ENCODE measurements at regions not wholly inside any gene's neighbourhood (a gene's known extent, or its start where the extent isn't known, plus 50 kb on each side); places are given as distances from the start of the nearest gene placed in this dataset.

GRCh38 chr3:177930771-177931170 lies 605.5 kb upstream of the KCNMB2 start:
- TF ChIP-seq CTCF (IDR thresholded peaks at IDR 0.05; ENCODE audit: low read depth, low read length, poor library complexity, severe bottlenecking) (no peak), EZH2phosphoT487 (IDR thresholded peaks at IDR 0.05; ENCODE audit: borderline replicate concordance, low read length) (no peak)
